ENCODE measurements at regions not wholly inside any gene's neighbourhood (a gene's known extent, or its start where the extent isn't known, plus 50 kb on each side); places are given as distances from the start of the nearest gene placed in this dataset.

GRCh38 chr12:22796941-22797630 is 172.1 kb downstream of the ETNK1 start:
- H3K36me3 ChIP-seq (ENCODE audit: insufficient read depth) = no peaks in the 10 kb centered on the region
- no peak overlapping the region for H3K4me2 ChIP-seq
- peaks cover 2% of the 10 kb centered on the region for H3K27me3 Mint-ChIP-seq (ENCODE audit: insufficient read depth, low read depth, poor library complexity)
- H3K4me3 ChIP-seq = no peak overlapping the region
- no peak overlapping the region for H2AFZ ChIP-seq
- no peak overlapping the region for H3K27ac Mint-ChIP-seq
- no peak for DNase-seq (ENCODE audit: low spot score)
- no peaks in the 10 kb centered on the region for H3K9me2 ChIP-seq (ENCODE audit: insufficient read depth)
- no peak overlapping the region for H3K4me3 Mint-ChIP-seq
- no peaks in the 10 kb centered on the region for H3F3A ChIP-seq (replicated peaks; ENCODE audit: low read depth)
- TF ChIP-seq EZH2phosphoT487 (IDR thresholded peaks at IDR 0.05; ENCODE audit: unreplicated experiment) (no peak), POLR2AphosphoS5 (IDR thresholded peaks at IDR 0.05; ENCODE audit: low read depth) (no peak), ZNF331 (CRISPR knock-in tag; IDR thresholded peaks at IDR 0.05; ENCODE audit: low read depth) (no peak), CREB1 (CRISPR knock-in tag; IDR thresholded peaks at IDR 0.05; ENCODE audit: low read depth) (no peak), REST (IDR thresholded peaks at IDR 0.05; ENCODE audit: unreplicated experiment) (no peak), CTCF (conservative IDR thresholded peaks at IDR 0.05; ENCODE audit: low read depth in 2 of 2) (no peak), ZNF462 (CRISPR knock-in tag; IDR thresholded peaks at IDR 0.05) (no peak), EZH2 (IDR thresholded peaks at IDR 0.05; ENCODE audit: low read depth, unreplicated experiment) (no peak), STAT1 (IDR thresholded peaks at IDR 0.05; ENCODE audit: unreplicated experiment) (no peak), ZNF114 (CRISPR knock-in tag; IDR thresholded peaks at IDR 0.05) (no peak), JUNB (IDR thresholded peaks at IDR 0.05; ENCODE audit: unreplicated experiment) (no peak), ETS1 (IDR thresholded peaks at IDR 0.05) (no peak), NANOG (IDR thresholded peaks at IDR 0.05; ENCODE audit: borderline replicate concordance) (no peak)
- H3K4me1 Mint-ChIP-seq = peaks cover 11% of the 10 kb centered on the region
- no peaks in the 10 kb centered on the region for H3K9me3 Mint-ChIP-seq
- H3K79me2 ChIP-seq (replicated peaks; ENCODE audit: insufficient read depth) = no peaks in the 10 kb centered on the region
- peaks cover 12% of the 10 kb centered on the region; the same call in 1 of the 2 replicates for H3K4me1 ChIP-seq (ENCODE audit: insufficient read depth)
- no peaks in the 10 kb centered on the region for H3K36me3 Mint-ChIP-seq (ENCODE audit: low read depth)
- H3K27me3 ChIP-seq (ENCODE audit: insufficient read depth) = no peaks in the 10 kb centered on the region
- H3K27ac ChIP-seq (ENCODE audit: low read depth) = no peak overlapping the region
- H4K20me1 ChIP-seq (replicated peaks; ENCODE audit: insufficient read depth) = no peaks in the 10 kb centered on the region
- no peak for ATAC-seq

Measured in GM23338 (cell line).